ENCODE measurements at regions not wholly inside any gene's neighbourhood (a gene's known extent, or its start where the extent isn't known, plus 50 kb on each side); places are given as distances from the start of the nearest gene placed in this dataset.

DNA sequence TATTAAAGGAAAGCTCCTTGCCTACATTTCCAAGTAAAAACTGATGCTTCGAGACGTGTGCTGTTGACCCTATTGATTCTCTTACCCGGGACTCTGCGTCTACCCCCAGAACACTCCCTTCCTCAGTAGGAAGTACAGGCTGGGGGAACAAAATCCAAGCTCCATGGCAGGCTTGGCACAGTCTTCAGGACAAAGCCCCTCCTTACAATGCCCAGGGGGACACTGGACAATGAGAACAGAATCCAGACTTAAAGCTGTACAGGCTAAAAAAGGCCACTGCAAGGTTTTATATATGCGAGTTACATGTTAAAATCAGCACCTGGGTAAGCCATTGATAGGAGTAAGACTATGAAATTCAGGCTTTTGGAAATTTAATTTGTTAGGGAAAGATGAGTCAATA, 250.6 kb upstream of the DAPK1 start:
- TF ChIP-seq CTCF (IDR thresholded peaks at IDR 0.05; ENCODE audit: low read depth, low read length): no peak
- no peak for TF ChIP-seq EZH2phosphoT487 (IDR thresholded peaks at IDR 0.05; ENCODE audit: low read depth)
